ENCODE measurements at regions not wholly inside any gene's neighbourhood (a gene's known extent, or its start where the extent isn't known, plus 50 kb on each side); places are given as distances from the start of the nearest gene placed in this dataset.

GRCh38 chrX:39692796-39693195 is 405.0 kb downstream of the BCOR start:
- TF ChIP-seq ZNF274 (IDR thresholded peaks at IDR 0.05; ENCODE audit: low read depth, low read length): no peak
- TF ChIP-seq SUZ12 (IDR thresholded peaks at IDR 0.05; ENCODE audit: extremely low read depth, insufficient read depth, insufficient read length): no peak

All from NT2/D1 (cell line).